ENCODE measurements at regions not wholly inside any gene's neighbourhood (a gene's known extent, or its start where the extent isn't known, plus 50 kb on each side); places are given as distances from the start of the nearest gene placed in this dataset.

DNA sequence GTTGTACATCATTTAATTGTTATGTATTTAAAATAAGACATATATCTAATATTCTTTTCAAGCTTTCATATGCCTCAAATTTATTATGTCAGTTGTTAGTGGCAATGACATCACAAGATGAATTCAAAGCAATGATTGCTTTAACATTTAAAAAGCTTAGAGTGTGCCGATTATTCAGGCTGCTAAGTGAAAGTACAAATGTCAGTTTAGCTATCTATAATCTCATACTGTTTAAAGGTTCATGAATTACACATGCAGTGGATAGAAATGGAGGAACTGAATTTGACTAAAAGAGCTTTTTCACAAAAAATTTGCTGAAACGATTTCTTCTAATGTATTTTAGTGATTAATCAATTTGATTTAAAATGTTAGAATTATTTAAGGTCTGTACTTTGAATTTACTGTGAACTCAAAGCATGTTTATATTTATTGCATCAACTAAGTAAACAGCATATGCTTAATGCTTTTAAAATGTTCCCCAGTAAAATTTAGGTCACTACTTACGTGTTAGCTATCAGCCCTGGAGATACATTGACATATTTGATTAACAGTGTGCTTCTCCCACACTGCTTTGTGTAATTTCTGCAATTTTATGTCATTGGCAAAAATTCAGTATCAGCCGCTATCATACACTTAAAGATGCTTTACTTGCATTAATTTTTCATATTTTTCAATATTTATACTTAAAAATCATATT is 334.9 kb downstream of the PARP8 start:
- TF ChIP-seq POLR2A (IDR thresholded peaks at IDR 0.05) = no peak
- TF ChIP-seq, protein P1, sequence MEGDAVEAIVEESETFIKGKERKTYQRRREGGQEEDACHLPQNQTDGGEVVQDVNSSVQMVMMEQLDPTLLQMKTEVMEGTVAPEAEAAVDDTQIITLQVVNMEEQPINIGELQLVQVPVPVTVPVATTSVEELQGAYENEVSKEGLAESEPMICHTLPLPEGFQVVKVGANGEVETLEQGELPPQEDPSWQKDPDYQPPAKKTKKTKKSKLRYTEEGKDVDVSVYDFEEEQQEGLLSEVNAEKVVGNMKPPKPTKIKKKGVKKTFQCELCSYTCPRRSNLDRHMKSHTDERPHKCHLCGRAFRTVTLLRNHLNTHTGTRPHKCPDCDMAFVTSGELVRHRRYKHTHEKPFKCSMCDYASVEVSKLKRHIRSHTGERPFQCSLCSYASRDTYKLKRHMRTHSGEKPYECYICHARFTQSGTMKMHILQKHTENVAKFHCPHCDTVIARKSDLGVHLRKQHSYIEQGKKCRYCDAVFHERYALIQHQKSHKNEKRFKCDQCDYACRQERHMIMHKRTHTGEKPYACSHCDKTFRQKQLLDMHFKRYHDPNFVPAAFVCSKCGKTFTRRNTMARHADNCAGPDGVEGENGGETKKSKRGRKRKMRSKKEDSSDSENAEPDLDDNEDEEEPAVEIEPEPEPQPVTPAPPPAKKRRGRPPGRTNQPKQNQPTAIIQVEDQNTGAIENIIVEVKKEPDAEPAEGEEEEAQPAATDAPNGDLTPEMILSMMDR (IDR thresholded peaks at IDR 0.05) = no peak
